GM19328 (cell line): ENCODE measurements at regions not wholly inside any gene's neighbourhood (a gene's known extent, or its start where the extent isn't known, plus 50 kb on each side); places are given as distances from the start of the nearest gene placed in this dataset.

Experiments used
- ATAC-seq: cut with Tn5 transposase; IDR thresholded peaks from one replicate; pipeline ENCODE4 v1.9.1; 2021; ENCODE audit warnings: mild to moderate bottlenecking, moderate library complexity; ENCODE audit not compliant: unreplicated experiment

- ATAC-seq: no peak
These were observed 114.9 kb downstream of the UQCRFS1 start for GRCh38 chr19:29098091-29098490.

DNA sequence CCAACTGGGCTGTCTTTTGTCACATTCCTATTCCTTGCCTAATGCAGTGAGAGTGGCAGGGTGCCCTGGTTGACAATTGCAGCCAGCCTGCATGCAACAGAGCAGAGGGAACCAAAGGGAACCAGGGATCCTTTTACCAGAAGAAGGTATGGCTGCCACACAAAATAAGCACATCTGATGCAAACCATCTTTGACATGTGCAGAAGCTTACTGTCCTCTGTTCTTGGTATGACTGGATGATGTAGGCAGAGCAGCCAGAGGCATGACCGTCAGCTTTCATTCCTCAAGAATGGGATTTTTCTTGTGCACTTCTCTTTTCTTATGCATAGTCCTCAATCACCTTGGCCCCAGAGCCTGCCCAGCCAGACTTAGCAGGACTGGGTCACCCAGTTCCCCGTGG is 116.1 kb downstream of the UQCRFS1 start:
- no peak for ATAC-seq

DNA sequence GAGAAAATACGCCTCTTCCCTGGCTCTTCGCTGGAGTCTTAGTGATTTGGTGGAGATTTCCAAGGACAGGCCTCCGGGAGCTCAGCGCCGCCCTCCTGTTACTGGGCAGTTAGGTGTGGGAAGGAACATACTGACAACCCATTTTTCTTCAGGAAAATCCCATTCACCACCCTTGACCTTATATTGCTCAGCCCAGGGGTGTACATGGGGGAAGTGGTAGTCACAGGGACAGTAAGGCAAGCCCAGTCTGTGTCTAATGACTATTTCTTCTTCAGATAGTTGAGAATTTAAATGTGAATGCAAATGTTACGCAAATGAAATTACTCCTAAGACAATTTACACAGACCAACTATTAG is 119.4 kb downstream of the UQCRFS1 start:
- ATAC-seq: no peak

DNA sequence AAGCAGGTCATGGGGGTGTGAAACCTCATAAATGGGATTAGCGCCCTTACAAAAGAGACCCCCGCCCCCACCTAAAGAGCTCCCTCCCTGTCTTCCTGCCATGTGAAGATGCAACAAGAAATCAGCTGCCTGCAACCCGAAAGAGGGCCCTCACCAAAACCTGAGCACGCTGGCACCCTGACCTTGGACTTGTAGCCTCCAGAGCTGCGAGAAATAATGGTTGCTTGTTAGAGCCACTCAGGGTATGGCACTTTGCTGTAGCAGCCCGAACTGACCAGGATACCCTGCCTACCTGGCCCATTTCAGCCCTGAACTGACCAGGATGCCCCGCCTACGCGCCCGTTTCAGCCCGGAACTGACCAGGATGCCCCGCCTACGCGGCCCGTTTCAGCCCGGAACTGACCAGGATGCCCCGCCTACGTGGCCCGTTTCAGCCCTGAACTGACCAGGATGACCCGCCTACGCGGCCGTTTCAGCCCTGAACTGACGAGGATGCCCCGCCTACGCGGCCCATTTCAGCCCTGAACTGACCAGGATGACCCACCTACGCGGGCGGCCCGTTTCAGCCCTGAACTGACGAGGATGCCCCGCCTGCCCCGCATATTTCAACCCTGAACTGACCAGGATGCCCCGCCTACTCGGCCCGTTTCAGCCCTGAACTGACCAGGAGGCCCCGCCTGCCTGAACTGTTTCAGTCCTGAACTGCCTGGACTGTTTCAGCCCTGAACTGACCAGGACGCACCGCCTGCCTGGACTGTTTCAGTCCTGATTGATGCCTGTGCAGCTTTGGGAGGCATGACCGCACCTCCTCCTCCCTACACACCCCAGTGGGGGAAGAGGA is 120.0 kb downstream of the UQCRFS1 start:
- ATAC-seq: no peak

GRCh38 chr19:29090783-29091526 is 122.0 kb downstream of the UQCRFS1 start:
- ATAC-seq: no peak

- no peak for ATAC-seq
These were observed 123.6 kb downstream of the UQCRFS1 start for GRCh38 chr19:29089315-29089870.

GRCh38 chr19:29088761-29089160 is 124.2 kb downstream of the UQCRFS1 start:
- no peak for ATAC-seq

GRCh38 chr19:29086646-29087045 is 126.3 kb downstream of the UQCRFS1 start:
- ATAC-seq: no peak

GRCh38 chr19:29086182-29086581 is 126.8 kb downstream of the UQCRFS1 start:
- ATAC-seq: no peak

DNA sequence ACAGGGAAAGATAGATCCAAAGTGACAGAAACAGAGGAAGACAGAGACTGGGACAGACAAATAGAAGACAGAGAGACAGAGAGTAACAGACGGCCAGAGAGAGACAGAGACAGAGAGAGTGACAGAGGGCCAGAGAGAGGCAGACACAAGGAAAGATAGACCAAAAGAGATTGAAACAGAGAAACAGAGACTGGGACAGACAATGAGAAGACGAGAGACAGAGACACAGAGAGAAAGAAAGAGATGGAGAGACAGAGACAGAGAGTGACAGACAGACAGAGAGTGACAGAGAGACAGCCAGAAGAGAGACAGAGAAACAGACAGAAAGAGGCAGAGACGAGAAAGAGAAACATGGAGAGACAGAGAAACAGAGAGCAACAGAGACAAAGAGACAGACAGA is 127.3 kb downstream of the UQCRFS1 start:
- no peak for ATAC-seq

GRCh38 chr19:29085206-29085605 is 127.7 kb downstream of the UQCRFS1 start:
- ATAC-seq: no peak

DNA sequence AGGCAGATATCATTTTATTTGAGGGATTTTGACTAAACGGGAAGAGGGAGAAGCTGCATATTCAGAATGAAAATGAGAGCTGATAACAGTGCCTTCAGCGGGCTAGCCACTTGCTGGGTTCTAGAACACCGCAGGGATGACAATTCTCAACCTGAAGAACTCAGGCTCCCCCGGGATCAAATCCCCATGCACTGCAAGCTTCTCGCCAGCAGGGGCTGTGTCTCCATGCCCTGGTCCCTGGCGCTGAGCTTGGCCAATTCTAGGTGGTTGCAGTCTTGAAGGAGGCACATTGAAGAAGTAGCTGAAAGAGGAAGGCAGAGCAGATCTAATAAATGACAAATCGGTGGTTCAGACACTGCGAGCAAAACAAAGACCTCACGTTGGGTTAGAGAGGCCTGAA is 128.7 kb downstream of the UQCRFS1 start:
- ATAC-seq: no peak

DNA sequence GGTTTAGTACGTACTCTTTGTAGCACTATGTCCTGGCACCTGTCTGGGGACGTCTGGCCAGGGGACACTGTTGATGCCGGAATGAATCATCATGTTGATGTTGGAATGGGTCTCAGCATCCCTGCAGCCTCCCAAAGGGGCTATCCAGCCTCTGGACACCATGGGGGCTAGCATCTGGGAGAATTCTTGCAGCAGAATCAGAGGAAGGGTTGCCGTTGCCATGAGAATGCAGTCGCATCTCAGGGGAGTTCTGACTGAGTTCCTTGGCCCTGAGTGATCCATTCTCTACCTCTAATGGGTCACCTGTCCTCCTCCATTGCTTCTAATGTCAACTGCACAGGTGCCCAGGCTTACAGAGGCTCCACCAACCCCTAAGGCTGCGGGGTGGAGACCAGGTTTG is 129.1 kb downstream of the UQCRFS1 start:
- no peak for ATAC-seq

DNA sequence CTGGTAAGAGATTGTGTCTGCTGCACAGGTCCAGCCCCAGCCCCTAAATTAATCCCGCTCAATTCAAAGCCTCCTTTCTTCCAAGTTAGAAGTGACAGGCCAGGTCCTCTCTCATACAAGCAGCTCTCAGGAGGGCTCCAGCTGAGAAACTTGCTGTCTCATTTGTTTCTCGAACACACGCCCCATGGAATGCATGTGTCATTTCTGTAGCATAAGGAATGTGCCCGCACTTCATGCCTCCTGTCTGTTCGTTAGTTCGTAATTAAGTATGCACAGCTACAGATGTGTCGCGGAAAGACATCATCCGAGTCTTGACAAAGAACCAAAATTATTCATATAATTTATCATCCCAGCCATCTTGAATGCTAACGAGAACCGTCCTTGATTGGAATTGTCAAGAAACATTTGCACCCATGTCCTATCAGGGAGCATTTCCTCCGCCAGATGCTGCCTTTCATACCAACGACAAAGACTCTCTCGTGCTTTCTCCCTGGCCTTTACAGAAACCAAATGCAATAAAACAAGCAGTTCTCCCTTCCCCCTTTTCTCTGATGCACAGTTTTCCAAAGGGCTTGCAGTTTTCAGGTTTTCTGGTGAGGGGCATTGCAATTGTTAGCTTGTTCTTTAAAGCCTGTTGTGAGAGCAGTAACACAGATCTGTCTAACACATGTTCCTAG is 133.5 kb downstream of the UQCRFS1 start:
- ATAC-seq: no peak

GRCh38 chr19:29076963-29077362 is 136.0 kb downstream of the UQCRFS1 start:
- ATAC-seq: no peak

GRCh38 chr19:29076161-29076560 is 136.8 kb downstream of the UQCRFS1 start:
- no peak for ATAC-seq

DNA sequence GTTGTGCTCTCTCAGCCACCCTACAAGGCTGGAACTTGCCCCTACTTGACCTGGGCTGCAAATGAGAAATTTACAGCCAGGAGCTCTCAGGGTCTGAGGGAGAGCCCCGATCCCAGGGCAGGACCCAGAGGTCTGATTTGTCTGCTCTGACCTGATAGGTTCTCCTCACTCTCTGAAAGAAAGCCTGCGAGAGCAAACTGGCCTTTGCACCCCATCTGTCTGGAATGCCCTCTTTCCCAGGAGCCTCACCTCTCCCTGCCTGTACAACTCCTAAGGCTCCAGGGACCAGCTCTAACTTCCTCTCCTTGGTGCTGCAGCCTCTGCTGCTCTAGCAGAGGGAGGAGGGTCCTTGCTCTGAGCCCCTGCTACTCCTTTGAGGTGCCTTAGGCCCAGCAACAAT is 137.8 kb downstream of the UQCRFS1 start:
- ATAC-seq: no peak

DNA sequence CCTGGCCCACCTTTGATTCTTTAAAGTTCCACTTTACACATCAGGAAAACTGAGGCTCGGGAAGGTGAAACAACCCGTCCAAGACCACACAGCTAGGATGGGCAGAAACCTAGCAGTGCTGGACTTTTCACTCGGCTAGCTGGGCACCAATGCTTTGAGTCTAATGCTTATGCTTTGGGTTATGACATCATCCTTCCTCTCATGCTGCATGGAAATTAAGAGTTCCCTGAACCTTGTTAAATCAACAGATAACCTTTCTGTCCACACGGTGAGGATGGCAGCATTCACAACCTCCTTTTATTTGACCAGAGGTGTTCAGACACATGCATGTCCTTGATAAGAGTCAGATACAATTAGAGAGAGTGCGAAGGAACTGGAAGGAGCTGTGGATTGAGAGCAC is 138.4 kb downstream of the UQCRFS1 start:
- ATAC-seq: no peak

GRCh38 chr19:29067831-29068230 is 145.1 kb downstream of the UQCRFS1 start:
- ATAC-seq: no peak

DNA sequence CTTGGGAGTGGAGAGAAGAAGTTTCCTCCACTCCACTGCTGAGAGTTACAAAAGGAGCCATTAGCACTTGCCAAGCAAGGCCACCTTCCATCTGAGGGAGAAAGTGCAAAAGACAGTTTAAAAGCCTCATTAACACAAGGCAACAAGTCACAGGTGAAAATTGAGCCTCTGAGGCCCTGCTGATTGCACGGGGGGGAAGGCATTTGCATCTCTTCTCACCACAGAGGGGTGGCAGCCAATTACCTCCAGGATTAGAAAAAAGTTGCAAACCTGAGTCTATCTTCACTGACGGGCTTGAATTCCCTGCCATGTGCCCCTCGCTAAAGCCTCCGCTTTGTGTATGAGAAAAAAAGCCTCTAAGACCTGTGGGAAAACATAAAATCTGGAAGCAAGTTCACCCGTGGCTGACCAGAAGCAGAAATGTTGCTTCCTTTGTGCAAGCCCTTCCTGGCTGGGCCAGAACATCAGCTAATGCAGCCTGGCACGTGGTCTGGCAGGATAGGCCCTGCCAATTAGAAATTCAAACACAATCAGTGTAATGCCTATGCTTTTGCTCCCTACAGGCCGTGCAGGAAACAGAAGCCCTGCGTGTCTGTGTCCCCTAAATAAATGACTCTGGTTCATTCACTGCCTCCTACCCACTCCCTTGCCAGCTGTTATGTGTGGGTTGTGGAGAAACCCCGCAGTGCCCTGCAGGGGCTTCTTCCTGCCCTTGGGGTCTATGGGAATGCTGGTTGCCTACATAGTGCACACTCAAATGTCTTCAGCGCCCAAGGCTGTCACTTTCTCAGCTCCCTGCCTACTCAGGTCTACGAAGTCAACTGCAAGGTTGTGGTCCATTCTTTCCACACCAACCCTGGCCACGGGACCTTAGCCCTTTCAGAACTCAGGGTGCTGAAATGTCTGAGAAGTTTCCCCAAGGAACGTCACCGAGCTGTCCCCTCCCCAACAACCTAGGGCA is 150.2 kb downstream of the UQCRFS1 start:
- ATAC-seq: no peak
